ENCODE measurements at regions not wholly inside any gene's neighbourhood (a gene's known extent, or its start where the extent isn't known, plus 50 kb on each side); places are given as distances from the start of the nearest gene placed in this dataset.
"Not testable (repeated sequence)": the region's sequence is repeated elsewhere in the genome, so short reads cannot be mapped to it uniquely, and the experiment has no call there.

- Mint-ChIP-seq H3K9me3 (peaks cover 2% of the 10 kb centered on the region), H3K4me1 (peaks cover 9% of the 10 kb centered on the region), H3K4me3 (no peak overlapping the region), H3K27me3 (no peaks in the 10 kb centered on the region), H3K36me3 (ENCODE audit: low read depth) (no peaks in the 10 kb centered on the region), H3K27ac (no peak overlapping the region)
- CTCF ChIA-PET = no interaction called here
- POLR2A ChIA-PET = no interaction called here
- DNase-seq = no peak
Observed at GRCh38 chr3:177802151-177802900, 605.0 kb upstream of the TBL1XR1 start.

- ChIA-PET POLR2A (no interaction called here), CTCF (no interaction called here)
- peaks cover 5% of the 10 kb centered on the region for H3K9me3 Mint-ChIP-seq
- DNase-seq = no peak
- H3K27ac Mint-ChIP-seq = no peak overlapping the region
- H3K36me3 Mint-ChIP-seq (ENCODE audit: low read depth) = no peaks in the 10 kb centered on the region
- no peak overlapping the region for H3K4me3 Mint-ChIP-seq
- no peaks in the 10 kb centered on the region for H3K27me3 Mint-ChIP-seq
- peaks cover 9% of the 10 kb centered on the region for H3K4me1 Mint-ChIP-seq
Observed at GRCh38 chr3:177803500-177803899, 606.2 kb upstream of the TBL1XR1 start.

DNA sequence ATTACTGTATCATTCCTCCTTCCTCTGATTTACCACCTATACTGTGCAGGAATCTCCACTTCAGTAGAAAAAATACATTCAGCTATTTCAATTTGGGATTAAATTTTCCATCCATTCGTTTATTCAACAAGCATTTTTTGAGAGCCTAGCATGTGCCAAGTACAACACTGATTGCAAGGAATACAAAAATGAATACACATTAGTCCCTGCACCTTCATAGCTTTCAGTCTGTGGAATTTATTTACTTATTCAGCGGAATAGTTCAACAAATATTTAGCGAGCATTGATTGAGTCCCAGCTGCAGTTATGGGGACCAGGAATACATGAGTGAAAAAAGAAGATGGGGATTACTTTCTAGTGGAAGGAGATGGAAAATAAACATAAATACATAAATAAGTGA is 606.8 kb upstream of the TBL1XR1 start:
- no peak overlapping the region for H3K27ac Mint-ChIP-seq
- peaks cover 9% of the 10 kb centered on the region for H3K4me1 Mint-ChIP-seq
- DNase-seq = no peak
- H3K9me3 Mint-ChIP-seq = peaks cover 5% of the 10 kb centered on the region
- POLR2A ChIA-PET = no interaction called here
- H3K36me3 Mint-ChIP-seq (ENCODE audit: low read depth) = no peaks in the 10 kb centered on the region
- no peaks in the 10 kb centered on the region for H3K27me3 Mint-ChIP-seq
- CTCF ChIA-PET = no interaction called here
- H3K4me3 Mint-ChIP-seq = no peak overlapping the region

- Mint-ChIP-seq H3K27ac (no peak overlapping the region), H3K4me1 (peaks cover 7% of the 10 kb centered on the region), H3K36me3 (ENCODE audit: low read depth) (no peaks in the 10 kb centered on the region), H3K27me3 (no peaks in the 10 kb centered on the region), H3K4me3 (no peak overlapping the region), H3K9me3 (peaks cover 5% of the 10 kb centered on the region)
- ChIA-PET CTCF (no interaction called here), POLR2A (no interaction called here)
- no peak for DNase-seq
Observed at GRCh38 chr3:177804646-177805045, 607.4 kb upstream of the TBL1XR1 start.

GRCh38 chr3:177807150-177807875 is 610.0 kb upstream of the TBL1XR1 start:
- no peak overlapping the region for H3K4me3 Mint-ChIP-seq
- H3K27me3 Mint-ChIP-seq = no peaks in the 10 kb centered on the region
- ChIA-PET POLR2A (no interaction called here), CTCF (no interaction called here)
- H3K27ac Mint-ChIP-seq = no peak overlapping the region
- no peaks in the 10 kb centered on the region for H3K36me3 Mint-ChIP-seq (ENCODE audit: low read depth)
- no peak for DNase-seq
- no peaks in the 10 kb centered on the region for H3K4me1 Mint-ChIP-seq
- H3K9me3 Mint-ChIP-seq = peaks cover 4% of the 10 kb centered on the region

- H3K36me3 Mint-ChIP-seq (ENCODE audit: low read depth); DNase-seq; H3K4me1 Mint-ChIP-seq; POLR2A ChIA-PET; H3K27me3 Mint-ChIP-seq; H3K4me3 Mint-ChIP-seq; H3K9me3 Mint-ChIP-seq; H3K27ac Mint-ChIP-seq: not testable (repeated sequence)
- CTCF ChIA-PET = interaction anchor here (1.0 kb wide), 1 partner anchor 751 kb away, joined by 3 read pairs; no protein-coding TSS in a partner anchor
Observed at GRCh38 chr3:177808928-177809478, 611.7 kb upstream of the TBL1XR1 start.

- H3K27me3 Mint-ChIP-seq = no peaks in the 10 kb centered on the region
- no peaks in the 10 kb centered on the region for H3K4me1 Mint-ChIP-seq
- H3K36me3 Mint-ChIP-seq (ENCODE audit: low read depth) = no peaks in the 10 kb centered on the region
- H3K27ac Mint-ChIP-seq = no peak overlapping the region
- no peak for DNase-seq
- peaks cover 4% of the 10 kb centered on the region for H3K9me3 Mint-ChIP-seq
- ChIA-PET POLR2A (no interaction called here), CTCF (interaction anchor here (1.0 kb wide), 1 partner anchor 752 kb away, joined by 3 read pairs; no protein-coding TSS in a partner anchor)
- no peak overlapping the region for H3K4me3 Mint-ChIP-seq
Observed at GRCh38 chr3:177810162-177810623, 612.9 kb upstream of the TBL1XR1 start.

- Mint-ChIP-seq H3K9me3 (peaks cover 4% of the 10 kb centered on the region), H3K4me1 (no peaks in the 10 kb centered on the region), H3K4me3 (no peak overlapping the region), H3K27ac (no peak overlapping the region), H3K27me3 (no peaks in the 10 kb centered on the region), H3K36me3 (ENCODE audit: low read depth) (no peaks in the 10 kb centered on the region)
- ChIA-PET CTCF (no interaction called here), POLR2A (no interaction called here)
- no peak for DNase-seq
Observed at GRCh38 chr3:177811112-177811511, 613.8 kb upstream of the TBL1XR1 start.

- ChIA-PET POLR2A (no interaction called here), CTCF (no interaction called here)
- no peaks in the 10 kb centered on the region for H3K27me3 Mint-ChIP-seq
Observed at GRCh38 chr3:177811835-177812234, 614.6 kb upstream of the TBL1XR1 start.

DNA sequence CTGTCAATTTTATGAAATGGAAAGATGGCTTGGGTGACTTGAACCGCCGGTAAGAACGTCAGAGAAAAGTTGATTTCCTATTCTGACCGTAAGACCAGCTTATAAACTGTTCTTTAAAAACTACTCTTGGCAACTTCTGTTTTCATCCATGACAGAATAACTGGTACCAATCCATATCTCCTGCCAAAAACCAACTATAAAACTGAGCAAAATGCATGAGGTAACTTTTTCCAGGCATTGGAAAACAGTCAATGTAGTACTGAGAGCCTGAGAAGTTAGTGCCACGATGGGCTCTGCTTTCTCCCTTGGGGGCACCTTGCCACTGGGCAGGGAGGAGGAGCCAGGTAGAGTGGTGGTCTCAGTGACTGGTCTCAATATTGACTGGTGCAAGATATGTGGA is 615.2 kb upstream of the TBL1XR1 start:
- Mint-ChIP-seq H3K4me1 (no peaks in the 10 kb centered on the region), H3K9me3 (peaks cover 4% of the 10 kb centered on the region), H3K4me3 (no peak overlapping the region), H3K27ac (no peak overlapping the region), H3K27me3 (no peaks in the 10 kb centered on the region), H3K36me3 (ENCODE audit: low read depth) (no peaks in the 10 kb centered on the region)
- ChIA-PET CTCF (no interaction called here), POLR2A (interaction anchor here (1.0 kb wide), 1 partner anchor 66 kb away, joined by 3 read pairs; no protein-coding TSS in a partner anchor)
- no peak for DNase-seq

More at GRCh38 chr3:177811835-177812234, 614.6 kb upstream of the TBL1XR1 start:
- Mint-ChIP-seq H3K36me3 (ENCODE audit: low read depth) (no peaks in the 10 kb centered on the region), H3K4me1 (no peaks in the 10 kb centered on the region), H3K4me3 (no peak overlapping the region), H3K9me3 (peaks cover 4% of the 10 kb centered on the region), H3K27ac (no peak overlapping the region)
- DNase-seq = no peak

GRCh38 chr3:177813322-177813721 is 616.0 kb upstream of the TBL1XR1 start:
- ChIA-PET POLR2A (interaction anchor here (1.0 kb wide), 1 partner anchor 67 kb away, joined by 3 read pairs; no protein-coding TSS in a partner anchor), CTCF (no interaction called here)
- Mint-ChIP-seq H3K4me3 (no peak overlapping the region), H3K36me3 (ENCODE audit: low read depth) (no peaks in the 10 kb centered on the region), H3K27me3 (no peaks in the 10 kb centered on the region), H3K4me1 (no peaks in the 10 kb centered on the region), H3K9me3 (peaks cover 2% of the 10 kb centered on the region), H3K27ac (no peak overlapping the region)
- no peak for DNase-seq

- Mint-ChIP-seq H3K27ac (no peak overlapping the region), H3K36me3 (ENCODE audit: low read depth) (no peaks in the 10 kb centered on the region), H3K4me3 (no peak overlapping the region), H3K27me3 (no peaks in the 10 kb centered on the region), H3K9me3 (no peaks in the 10 kb centered on the region), H3K4me1 (peaks cover 3% of the 10 kb centered on the region)
- ChIA-PET CTCF (no interaction called here), POLR2A (no interaction called here)
- no peak for DNase-seq
Observed at GRCh38 chr3:177816667-177817208, 619.5 kb upstream of the TBL1XR1 start.

DNA sequence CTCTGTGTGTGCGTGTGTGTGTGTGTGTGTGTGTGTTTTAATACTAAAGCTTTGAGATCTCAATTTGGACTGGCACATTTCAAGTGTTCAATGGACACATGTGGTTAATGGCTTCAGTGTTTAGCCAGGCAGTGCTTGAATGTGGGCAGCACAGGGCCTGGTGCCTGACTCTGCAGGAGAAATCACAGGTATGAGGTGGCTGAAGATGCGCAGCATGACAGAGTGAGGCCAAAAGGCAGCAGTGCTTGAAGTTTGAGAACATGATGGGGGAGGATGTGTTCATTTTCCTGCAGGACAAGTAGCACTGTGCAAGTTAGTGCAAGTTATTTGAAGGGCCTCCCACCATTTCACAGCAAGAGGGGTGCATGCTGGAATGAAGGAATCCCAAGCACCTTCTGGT is 620.5 kb upstream of the TBL1XR1 start:
- Mint-ChIP-seq H3K4me3 (no peak overlapping the region), H3K4me1 (peaks cover 3% of the 10 kb centered on the region), H3K36me3 (ENCODE audit: low read depth) (no peaks in the 10 kb centered on the region), H3K9me3 (no peaks in the 10 kb centered on the region), H3K27ac (no peak overlapping the region), H3K27me3 (no peaks in the 10 kb centered on the region)
- CTCF ChIA-PET = no interaction called here
- no peak for DNase-seq
- POLR2A ChIA-PET = no interaction called here
